Stimulated activated naive CD8-positive, alpha-beta T cell treated with anti-CD3 and anti-CD28 coated beads, Interleukin-15, Interleukin-2, amounts not matched to agents 100 U/mL and 50 U/mL, for 24 hours (primary cell): ENCODE measurements at regions not wholly inside any gene's neighbourhood (a gene's known extent, or its start where the extent isn't known, plus 50 kb on each side); places are given as distances from the start of the nearest gene placed in this dataset.
"Not testable (repeated sequence)": the region's sequence is repeated elsewhere in the genome, so short reads cannot be mapped to it uniquely, and the experiment has no call there.

Experiments used
- ATAC-seq: fragments of 150-1000 bp; cut with Tn5 transposase; one replicate; pipeline ENCODE4 v1.10.0; 2021
- DNase-seq: peaks from one replicate; pipeline ENCODE4 v3.0.0; 2021

GRCh38 chr9:115404311-115404710 is 286.4 kb upstream of the TNC start:
- DNase-seq = no peak

GRCh38 chr9:115411516-115411915 is 293.6 kb upstream of the TNC start:
- no peak for DNase-seq

More at GRCh38 chr9:115404311-115404710, 286.4 kb upstream of the TNC start:
- no peak for ATAC-seq

DNA sequence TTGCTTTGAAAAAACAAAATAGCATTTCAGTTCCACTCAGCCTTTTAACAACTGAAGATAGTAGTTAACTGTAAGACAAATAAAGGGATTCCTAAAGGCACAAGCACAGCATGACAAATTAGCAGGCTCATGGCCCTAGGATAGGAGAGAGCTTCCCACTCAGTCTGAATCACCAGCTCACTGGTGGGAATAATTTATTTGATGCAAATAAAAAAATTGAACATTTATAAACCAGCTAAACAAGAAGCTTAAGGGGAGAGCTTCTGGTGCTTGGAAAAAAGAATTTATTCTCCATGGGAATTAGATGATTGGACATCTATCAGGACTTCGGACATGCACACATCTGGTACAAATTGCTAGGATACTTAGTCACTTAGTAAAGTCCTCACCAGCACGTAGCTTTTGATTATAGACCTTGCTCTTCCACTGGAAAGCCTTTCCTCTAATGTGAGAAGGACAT is 294.1 kb upstream of the TNC start:
- no peak for ATAC-seq
- DNase-seq = no peak

More at GRCh38 chr9:115411516-115411915, 293.6 kb upstream of the TNC start:
- ATAC-seq = no peak

- ATAC-seq (no peak), DNase-seq (no peak)
These were observed 294.7 kb upstream of the TNC start for GRCh38 chr9:115412656-115413055.

GRCh38 chr9:115413304-115413703 is 295.3 kb upstream of the TNC start:
- no peak for DNase-seq
- ATAC-seq = no peak

GRCh38 chr9:115413766-115414382 is 295.9 kb upstream of the TNC start:
- DNase-seq = no peak
- ATAC-seq = no peak

- ATAC-seq = no peak
These were observed 296.6 kb upstream of the TNC start for GRCh38 chr9:115414561-115414960.

DNA sequence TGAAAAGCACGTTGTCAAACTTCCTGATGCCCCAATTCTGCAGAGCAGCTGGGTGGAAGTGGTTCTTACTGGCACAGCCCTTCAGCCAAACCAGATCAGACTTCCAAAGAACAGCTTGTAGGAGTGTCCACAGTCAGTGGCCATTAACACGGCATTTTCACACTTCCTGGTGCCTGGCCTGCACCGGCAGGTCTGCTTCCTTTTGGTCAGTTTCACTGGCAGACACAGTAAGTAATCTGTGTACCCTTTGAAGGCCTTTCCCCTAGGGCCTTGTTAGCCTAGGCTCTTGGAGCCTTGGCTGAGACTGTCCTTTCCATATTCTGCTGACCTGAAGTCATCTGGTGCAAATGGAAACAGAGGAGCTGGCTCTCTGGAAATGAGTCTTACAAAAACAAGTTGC is 297.5 kb upstream of the TNC start:
- DNase-seq = no peak
- no peak for ATAC-seq

More at GRCh38 chr9:115414561-115414960, 296.6 kb upstream of the TNC start:
- DNase-seq = no peak

DNA sequence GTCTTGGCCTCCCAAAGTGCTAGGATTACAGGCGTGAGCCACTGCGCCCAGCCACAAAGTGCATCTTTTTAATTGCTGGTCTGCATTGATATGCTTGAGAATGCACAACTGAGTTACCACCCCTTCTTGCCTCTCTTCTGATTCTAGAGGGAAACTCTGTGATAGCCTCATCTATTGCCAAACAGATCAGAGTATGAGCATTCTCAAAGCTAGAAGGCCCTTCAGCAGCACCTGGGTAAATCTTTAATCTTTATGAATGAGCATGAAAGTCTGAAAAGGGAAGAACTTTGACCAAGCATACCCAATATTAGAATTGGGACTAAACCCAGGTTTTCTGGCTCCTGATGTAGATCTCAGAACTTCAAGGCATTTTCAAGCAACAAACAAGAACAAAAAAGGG is 298.3 kb upstream of the TNC start:
- ATAC-seq = no peak
- DNase-seq = no peak

- DNase-seq, ATAC-seq: not testable (repeated sequence)
These were observed 300.2 kb upstream of the TNC start for GRCh38 chr9:115418181-115418580.

DNA sequence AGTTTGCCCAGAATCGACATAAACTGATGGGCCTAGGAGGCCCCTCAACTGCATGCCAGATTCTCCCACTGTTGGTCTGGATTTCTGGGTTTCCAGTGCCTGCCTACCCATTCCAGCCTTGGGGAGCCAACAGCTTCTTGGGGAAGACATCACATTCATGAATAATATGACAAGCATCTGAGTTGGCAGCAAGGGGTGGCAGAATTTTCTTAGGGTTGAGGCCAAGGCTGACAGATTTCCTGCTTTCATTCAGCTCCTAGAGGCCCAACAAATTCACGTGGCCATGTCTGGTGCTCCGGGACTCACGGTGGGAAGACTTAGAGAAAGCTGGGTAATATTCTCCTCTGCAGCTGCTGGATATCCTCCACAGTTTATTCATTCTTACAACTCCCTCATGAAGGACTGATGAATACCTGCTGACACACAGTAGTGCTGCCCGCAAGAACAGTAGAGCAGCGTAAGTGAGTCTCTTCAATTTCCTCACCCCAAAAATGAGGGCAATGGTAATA is 305.0 kb upstream of the TNC start:
- no peak for DNase-seq
- no peak for ATAC-seq

- ATAC-seq (no peak), DNase-seq (no peak)
These were observed 305.7 kb upstream of the TNC start for GRCh38 chr9:115423646-115424045.

DNA sequence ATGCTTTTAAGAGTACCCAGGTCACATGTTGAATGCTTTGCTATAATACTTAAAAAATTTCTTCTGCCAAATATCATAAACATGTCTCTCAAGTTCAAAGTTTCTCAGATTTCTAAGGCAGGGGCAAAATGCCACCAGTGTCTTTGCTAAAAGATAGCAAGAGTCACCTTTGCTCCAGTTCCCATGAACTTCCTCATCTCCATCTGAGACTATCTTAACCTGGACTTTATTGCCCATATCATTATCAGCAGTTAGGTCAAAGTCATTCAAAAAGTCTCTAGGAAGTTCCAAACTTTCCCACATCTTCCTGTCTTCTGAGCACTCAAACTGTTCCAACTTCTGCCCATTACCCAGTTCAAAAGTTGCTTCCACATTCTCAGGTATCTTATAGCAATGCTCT is 307.6 kb upstream of the TNC start:
- ATAC-seq = no peak
- DNase-seq = no peak

- DNase-seq = no peak
- ATAC-seq = no peak
These were observed 319.5 kb upstream of the TNC start for GRCh38 chr9:115437418-115437817.

DNA sequence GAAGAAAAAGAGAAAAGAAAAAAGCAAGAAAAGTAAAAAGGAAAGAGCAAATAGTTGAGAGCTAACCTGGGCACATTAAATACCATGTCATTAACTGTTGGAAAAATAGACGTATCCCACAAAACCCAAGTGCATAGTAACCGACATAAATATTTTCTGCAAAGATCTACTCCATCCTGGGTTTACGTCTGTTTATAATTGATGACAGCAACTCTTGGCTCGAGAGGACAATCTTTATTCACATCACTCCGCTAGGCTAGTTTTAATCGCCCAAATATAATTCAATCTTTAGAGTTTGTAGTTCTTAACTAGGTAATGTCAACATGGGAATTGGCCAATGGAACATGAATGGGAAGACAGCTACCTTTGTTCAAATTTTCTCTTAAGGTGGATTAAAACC is 321.7 kb upstream of the TNC start:
- ATAC-seq (no peak), DNase-seq (no peak)

GRCh38 chr9:115442054-115442453 is 324.1 kb upstream of the TNC start:
- ATAC-seq (no peak), DNase-seq (no peak)

DNA sequence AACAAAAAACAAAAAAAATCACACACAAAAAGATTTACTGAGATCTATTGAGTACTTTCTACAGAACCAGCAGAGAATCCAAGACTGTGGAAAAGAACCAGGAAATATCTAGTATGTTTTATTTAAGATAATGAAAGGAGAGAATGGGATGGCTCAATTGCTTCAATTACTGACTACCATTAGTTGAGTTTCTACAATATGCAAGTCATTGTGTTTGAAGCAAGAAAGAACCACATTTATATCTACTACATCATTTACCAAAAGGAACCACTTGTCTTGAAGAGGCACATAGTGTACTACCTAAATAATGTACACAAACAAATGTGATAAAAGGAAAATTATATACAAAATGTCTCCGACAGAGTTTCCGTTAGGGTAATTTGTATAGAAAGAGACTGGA is 325.9 kb upstream of the TNC start:
- ATAC-seq = no peak
- DNase-seq = no peak

DNA sequence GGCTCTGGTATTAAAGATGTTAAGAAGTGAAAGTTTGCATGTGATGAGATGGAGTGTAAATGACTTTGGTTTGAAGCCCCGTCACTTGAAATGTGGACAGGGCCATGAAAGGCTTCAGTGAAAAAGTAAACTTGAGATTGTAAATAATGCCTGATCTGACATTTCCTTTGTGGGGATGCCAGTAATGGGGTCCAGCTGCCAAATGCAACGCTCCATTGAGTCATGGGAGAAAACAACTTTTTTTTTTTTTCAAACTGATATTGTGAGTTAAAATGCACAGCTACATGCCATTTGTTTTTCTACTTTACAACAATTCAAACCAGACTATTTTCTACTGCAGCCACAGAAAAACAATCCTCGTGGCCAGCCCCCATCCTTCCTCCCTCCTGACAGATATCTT is 327.0 kb upstream of the TNC start:
- ATAC-seq (no peak), DNase-seq (no peak)

DNA sequence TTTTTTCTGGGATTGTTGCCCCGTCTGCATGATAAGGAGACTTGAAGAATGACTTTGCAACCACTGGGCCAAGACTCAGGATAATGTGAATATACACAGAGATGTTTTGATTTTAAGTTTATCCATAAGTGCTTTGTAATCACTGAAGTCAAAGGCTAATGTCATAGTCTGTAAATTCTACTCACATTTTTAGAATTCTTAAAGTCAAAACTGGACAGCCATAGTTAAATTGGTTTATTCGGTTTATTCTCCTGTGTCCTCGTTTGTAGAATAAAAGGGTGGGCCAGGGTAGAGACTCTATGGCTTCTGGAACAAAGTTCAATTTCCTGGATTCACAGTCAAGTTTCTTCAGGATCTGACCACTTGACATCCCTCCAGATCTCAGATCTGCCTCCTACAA is 327.7 kb upstream of the TNC start:
- no peak for DNase-seq
- ATAC-seq = no peak

- DNase-seq = no peak
- no peak for ATAC-seq
These were observed 338.6 kb upstream of the TNC start for GRCh38 chr9:115456515-115456914.

GRCh38 chr9:115461280-115461679 is 343.3 kb upstream of the TNC start:
- no peak for DNase-seq
- no peak for ATAC-seq

DNA sequence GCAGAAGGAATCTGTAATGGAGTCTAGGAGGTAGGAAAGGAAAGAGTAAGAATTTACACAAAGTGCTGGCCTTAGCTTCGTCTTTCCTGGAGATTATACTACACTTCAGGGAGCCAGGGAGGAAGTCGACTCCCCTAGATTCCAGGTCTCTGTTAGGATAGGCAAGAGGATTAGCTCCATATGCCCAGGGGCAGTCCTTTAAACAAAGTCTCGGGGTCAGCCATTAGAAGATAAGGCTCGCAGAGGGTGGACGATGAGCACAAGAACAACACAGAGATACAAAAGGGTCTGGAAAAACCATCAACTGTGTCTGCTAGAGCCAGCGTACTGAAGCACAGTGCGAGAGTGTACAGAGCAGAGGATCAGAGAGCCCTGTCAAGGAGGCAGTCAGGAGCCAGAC is 344.7 kb upstream of the TNC start:
- ATAC-seq = no peak

DNA sequence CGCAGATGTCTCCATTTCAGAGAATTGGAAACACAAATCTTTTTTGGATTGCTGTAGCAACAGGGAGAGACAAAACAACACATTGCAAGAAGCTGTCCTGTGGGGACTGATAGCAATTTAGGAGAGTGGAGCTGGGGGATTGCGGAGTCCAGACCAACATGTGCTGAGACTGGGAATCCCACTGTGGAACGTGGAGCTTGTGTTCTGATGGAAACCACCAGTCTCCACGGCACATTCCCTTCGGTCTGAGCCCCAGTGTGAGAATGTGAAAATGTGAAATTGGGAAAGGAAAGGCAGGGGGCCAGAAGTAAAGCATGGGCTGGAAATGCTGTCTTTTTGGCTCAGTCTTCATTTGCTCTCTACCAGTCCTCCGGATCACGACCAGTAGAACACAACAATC is 348.8 kb upstream of the TNC start:
- no peak for DNase-seq
- ATAC-seq = no peak

More for the DNA sequence above, 344.7 kb upstream of the TNC start:
- DNase-seq = no peak

DNA sequence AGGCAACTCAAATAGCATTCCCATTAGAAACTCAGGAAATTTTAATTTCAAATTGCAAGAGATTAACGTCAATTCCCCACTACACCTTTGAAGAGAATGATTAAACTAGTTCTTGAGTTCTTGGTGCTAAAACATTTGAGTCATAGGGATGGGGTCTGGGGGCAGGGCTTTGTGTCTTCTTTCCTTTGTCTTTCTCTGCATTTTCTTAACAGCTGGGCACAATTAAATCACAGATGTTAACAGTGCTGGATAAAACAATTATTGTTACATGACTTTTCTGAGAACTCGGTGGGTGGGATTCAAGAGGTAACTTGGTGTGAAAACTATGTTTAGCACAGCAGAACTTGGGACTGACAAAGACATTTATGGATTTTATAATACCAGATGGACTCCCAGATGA is 351.9 kb upstream of the TNC start:
- ATAC-seq (no peak), DNase-seq (no peak)
